ENCODE measurements at regions not wholly inside any gene's neighbourhood (a gene's known extent, or its start where the extent isn't known, plus 50 kb on each side); places are given as distances from the start of the nearest gene placed in this dataset.
"Not testable (repeated sequence)": the region's sequence is repeated elsewhere in the genome, so short reads cannot be mapped to it uniquely, and the experiment has no call there.

DNA sequence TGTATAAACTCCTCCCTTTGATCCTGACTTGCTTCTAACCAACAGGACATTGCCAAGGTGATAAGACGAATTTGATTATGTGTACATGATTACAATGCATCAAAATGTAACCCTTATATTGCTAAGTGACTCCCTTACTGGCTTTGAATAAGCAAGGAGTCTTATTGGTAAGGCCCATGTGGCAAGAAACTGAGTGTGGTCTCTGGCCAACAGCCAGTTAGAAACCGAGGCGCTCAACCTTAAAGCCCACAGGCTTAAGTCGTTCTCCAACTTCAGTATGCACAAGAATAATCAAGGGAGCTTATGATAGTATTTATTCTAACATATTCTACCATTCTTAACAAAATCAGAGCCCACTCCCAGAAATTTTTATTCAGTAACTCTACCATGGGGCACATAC lies 374.2 kb upstream of the F9 start:
- Histone ChIP-seq H3K27ac (replicated peaks) (no peak overlapping the region), H3K4me3 (replicated peaks; ENCODE audit: insufficient read depth, low read length) (no peak overlapping the region), H3K27me3 (ENCODE audit: insufficient read depth, poor library complexity, severe bottlenecking) (no peaks in the 10 kb centered on the region)
- no peak for TF ChIP-seq SPI1 (IDR thresholded peaks at IDR 0.05; ENCODE audit: borderline replicate concordance, low read depth)
- TF ChIP-seq, protein P1, sequence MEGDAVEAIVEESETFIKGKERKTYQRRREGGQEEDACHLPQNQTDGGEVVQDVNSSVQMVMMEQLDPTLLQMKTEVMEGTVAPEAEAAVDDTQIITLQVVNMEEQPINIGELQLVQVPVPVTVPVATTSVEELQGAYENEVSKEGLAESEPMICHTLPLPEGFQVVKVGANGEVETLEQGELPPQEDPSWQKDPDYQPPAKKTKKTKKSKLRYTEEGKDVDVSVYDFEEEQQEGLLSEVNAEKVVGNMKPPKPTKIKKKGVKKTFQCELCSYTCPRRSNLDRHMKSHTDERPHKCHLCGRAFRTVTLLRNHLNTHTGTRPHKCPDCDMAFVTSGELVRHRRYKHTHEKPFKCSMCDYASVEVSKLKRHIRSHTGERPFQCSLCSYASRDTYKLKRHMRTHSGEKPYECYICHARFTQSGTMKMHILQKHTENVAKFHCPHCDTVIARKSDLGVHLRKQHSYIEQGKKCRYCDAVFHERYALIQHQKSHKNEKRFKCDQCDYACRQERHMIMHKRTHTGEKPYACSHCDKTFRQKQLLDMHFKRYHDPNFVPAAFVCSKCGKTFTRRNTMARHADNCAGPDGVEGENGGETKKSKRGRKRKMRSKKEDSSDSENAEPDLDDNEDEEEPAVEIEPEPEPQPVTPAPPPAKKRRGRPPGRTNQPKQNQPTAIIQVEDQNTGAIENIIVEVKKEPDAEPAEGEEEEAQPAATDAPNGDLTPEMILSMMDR (IDR thresholded peaks at IDR 0.05; ENCODE audit: insufficient read depth, low read length), result no peak
- TF ChIP-seq, protein P2, sequence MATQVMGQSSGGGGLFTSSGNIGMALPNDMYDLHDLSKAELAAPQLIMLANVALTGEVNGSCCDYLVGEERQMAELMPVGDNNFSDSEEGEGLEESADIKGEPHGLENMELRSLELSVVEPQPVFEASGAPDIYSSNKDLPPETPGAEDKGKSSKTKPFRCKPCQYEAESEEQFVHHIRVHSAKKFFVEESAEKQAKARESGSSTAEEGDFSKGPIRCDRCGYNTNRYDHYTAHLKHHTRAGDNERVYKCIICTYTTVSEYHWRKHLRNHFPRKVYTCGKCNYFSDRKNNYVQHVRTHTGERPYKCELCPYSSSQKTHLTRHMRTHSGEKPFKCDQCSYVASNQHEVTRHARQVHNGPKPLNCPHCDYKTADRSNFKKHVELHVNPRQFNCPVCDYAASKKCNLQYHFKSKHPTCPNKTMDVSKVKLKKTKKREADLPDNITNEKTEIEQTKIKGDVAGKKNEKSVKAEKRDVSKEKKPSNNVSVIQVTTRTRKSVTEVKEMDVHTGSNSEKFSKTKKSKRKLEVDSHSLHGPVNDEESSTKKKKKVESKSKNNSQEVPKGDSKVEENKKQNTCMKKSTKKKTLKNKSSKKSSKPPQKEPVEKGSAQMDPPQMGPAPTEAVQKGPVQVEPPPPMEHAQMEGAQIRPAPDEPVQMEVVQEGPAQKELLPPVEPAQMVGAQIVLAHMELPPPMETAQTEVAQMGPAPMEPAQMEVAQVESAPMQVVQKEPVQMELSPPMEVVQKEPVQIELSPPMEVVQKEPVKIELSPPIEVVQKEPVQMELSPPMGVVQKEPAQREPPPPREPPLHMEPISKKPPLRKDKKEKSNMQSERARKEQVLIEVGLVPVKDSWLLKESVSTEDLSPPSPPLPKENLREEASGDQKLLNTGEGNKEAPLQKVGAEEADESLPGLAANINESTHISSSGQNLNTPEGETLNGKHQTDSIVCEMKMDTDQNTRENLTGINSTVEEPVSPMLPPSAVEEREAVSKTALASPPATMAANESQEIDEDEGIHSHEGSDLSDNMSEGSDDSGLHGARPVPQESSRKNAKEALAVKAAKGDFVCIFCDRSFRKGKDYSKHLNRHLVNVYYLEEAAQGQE (IDR thresholded peaks at IDR 0.05; ENCODE audit: insufficient replicate concordance, low read depth), result no peak
- no peak for TF ChIP-seq GABPA (IDR thresholded peaks at IDR 0.05; ENCODE audit: low read depth)
- no peak for DNase-seq (ENCODE audit: low read depth in 1 of 2, low spot score in 1 of 2)

DNA sequence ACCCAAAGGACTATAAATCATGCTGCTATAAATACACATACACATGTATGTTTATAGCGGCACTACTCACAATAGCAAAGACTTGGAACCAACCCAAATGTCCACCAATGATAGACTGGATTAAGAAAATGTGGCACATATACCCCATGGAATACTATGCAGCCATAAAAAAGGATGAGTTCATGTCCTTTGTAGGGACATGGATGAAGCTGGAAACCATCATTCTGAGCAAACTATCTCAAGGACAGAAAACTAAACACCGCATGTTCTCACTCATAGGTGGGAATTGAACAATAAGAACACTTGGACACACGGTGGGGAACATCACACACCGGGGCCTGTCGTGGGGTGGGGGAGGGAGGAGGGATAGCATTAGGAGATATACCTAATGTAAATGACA lies 383.9 kb upstream of the F9 start:
- DNase-seq (ENCODE audit: low read depth in 1 of 2, low spot score in 1 of 2); H3K27ac ChIP-seq (replicated peaks); H3K27me3 ChIP-seq (ENCODE audit: insufficient read depth, poor library complexity, severe bottlenecking); H3K4me3 ChIP-seq (replicated peaks; ENCODE audit: insufficient read depth, low read length): not testable (repeated sequence)

DNA sequence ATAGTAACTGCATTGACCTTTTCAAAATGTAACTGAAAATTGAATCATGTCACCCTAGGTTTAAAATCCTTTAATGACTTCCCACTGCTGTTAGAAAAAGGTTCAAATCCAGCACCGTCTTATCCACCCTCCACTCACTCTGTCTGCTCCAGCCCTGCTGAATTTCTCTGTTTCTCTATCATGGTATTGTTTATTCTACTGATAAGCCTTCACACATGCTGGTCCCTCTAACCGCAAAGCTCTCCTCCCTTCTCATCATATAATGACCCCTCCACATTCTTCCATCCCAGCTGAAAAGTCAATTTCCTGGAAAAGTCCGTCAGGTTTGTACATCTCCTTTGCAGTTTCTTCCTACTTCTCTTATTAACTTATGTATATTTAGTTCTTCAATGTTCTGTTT lies 389.2 kb upstream of the F9 start:
- no peak overlapping the region for H3K4me3 ChIP-seq (replicated peaks; ENCODE audit: insufficient read depth, low read length)
- TF ChIP-seq GABPA (IDR thresholded peaks at IDR 0.05; ENCODE audit: low read depth), result no peak

DNA sequence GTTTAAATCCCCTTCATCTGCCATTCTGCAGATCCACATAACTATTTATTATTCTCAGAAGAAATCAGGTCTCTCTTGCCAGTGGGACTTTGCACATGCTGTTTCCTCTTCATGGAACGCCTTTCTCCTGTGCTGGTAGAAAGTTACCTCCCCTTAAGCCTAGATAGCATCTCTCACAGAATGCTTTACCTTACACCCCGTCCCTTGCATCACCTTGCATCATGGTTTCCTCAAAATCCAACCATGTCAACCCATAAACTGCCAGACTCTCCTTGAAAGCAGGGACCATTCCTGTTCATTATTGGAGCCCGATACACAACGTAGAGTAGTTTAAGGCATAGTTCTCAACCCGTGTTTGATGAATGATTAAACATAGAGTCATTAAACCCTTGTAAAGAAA lies 396.2 kb upstream of the F9 start:
- TF ChIP-seq POLR2AphosphoS5 (IDR thresholded peaks at IDR 0.05; ENCODE audit: low read depth) (no peak), GABPA (IDR thresholded peaks at IDR 0.05; ENCODE audit: low read depth) (no peak), SPI1 (IDR thresholded peaks at IDR 0.05; ENCODE audit: borderline replicate concordance, low read depth) (no peak)
- TF ChIP-seq, protein P2 (IDR thresholded peaks at IDR 0.05; ENCODE audit: insufficient replicate concordance, low read depth), result no peak
- TF ChIP-seq, protein P1 (IDR thresholded peaks at IDR 0.05; ENCODE audit: insufficient read depth, low read length), result no peak
- no peaks in the 10 kb centered on the region for H3K27me3 ChIP-seq (ENCODE audit: insufficient read depth, poor library complexity, severe bottlenecking)
- H3K4me3 ChIP-seq (replicated peaks; ENCODE audit: insufficient read depth, low read length), result no peak overlapping the region
- H3K27ac ChIP-seq (replicated peaks), result no peak overlapping the region
- DNase-seq (ENCODE audit: low read depth in 1 of 2, low spot score in 1 of 2), result no peak

More for the DNA sequence above, 389.2 kb upstream of the F9 start:
- no peak overlapping the region for H3K27ac ChIP-seq (replicated peaks)
- no peaks in the 10 kb centered on the region for H3K27me3 ChIP-seq (ENCODE audit: insufficient read depth, poor library complexity, severe bottlenecking)
- no peak for DNase-seq (ENCODE audit: low read depth in 1 of 2, low spot score in 1 of 2)

DNA sequence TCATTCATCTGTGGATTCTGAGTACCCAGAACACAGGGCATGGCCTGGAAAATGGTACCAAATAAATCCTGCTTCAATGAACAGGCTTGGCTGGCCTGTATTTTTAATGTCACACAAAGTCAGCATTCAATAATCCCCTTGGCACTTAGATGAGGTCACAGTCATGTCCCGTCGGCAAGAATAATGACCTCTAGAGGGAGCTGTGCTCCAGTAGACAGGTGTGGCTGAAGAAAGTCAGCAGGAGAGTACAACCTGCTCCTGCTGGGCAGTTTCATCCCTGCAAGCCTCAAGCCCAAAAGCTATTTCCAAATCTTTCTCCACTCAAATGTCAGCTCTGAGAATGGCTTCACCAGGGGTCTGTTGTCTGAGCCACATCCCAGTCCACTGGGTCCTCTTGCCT lies 404.0 kb upstream of the F9 start:
- TF ChIP-seq GABPA (IDR thresholded peaks at IDR 0.05; ENCODE audit: low read depth), result no peak
- TF ChIP-seq SPI1 (IDR thresholded peaks at IDR 0.05; ENCODE audit: borderline replicate concordance, low read depth), result no peak
- TF ChIP-seq, protein P2 (IDR thresholded peaks at IDR 0.05; ENCODE audit: insufficient replicate concordance, low read depth), result no peak
- TF ChIP-seq, protein P1 (IDR thresholded peaks at IDR 0.05; ENCODE audit: insufficient read depth, low read length), result no peak
- TF ChIP-seq POLR2AphosphoS5 (IDR thresholded peaks at IDR 0.05; ENCODE audit: low read depth), result no peak
- Histone ChIP-seq H3K27ac (replicated peaks) (no peak overlapping the region), H3K27me3 (ENCODE audit: insufficient read depth, poor library complexity, severe bottlenecking) (no peaks in the 10 kb centered on the region), H3K4me3 (replicated peaks; ENCODE audit: insufficient read depth, low read length) (no peak overlapping the region)
- DNase-seq (ENCODE audit: low read depth in 1 of 2, low spot score in 1 of 2), result peak in 1 of 2 experiments; percentile 21

All from HL-60 (cell line).